HL-60 (cell line): ENCODE measurements at regions not wholly inside any gene's neighbourhood (a gene's known extent, or its start where the extent isn't known, plus 50 kb on each side); places are given as distances from the start of the nearest gene placed in this dataset.

Experiments
- CTCF ChIP-seq: IDR thresholded peaks from one replicate; pipeline ENCODE4 v1.5.1; 2011; ENCODE audit warnings: low read length, control low read depth, inconsistent platforms; ENCODE audit not compliant: insufficient read depth
- GABPA ChIP-seq: IDR thresholded peaks from 2 replicates; pipeline ENCODE4 v1.6.1; 2012; ENCODE audit warnings: low read depth
- REST ChIP-seq: IDR thresholded peaks from 2 replicates; pipeline ENCODE4 v1.6.1; 2012; ENCODE audit warnings: low read depth; ENCODE audit not compliant: insufficient replicate concordance

- TF ChIP-seq CTCF (no peak), REST (no peak), GABPA (no peak)
Measured at GRCh38 chr7:17633067-17633466, 307.2 kb downstream of the SNX13 start.
